ENCODE measurements at regions not wholly inside any gene's neighbourhood (a gene's known extent, or its start where the extent isn't known, plus 50 kb on each side); places are given as distances from the start of the nearest gene placed in this dataset.

DNA sequence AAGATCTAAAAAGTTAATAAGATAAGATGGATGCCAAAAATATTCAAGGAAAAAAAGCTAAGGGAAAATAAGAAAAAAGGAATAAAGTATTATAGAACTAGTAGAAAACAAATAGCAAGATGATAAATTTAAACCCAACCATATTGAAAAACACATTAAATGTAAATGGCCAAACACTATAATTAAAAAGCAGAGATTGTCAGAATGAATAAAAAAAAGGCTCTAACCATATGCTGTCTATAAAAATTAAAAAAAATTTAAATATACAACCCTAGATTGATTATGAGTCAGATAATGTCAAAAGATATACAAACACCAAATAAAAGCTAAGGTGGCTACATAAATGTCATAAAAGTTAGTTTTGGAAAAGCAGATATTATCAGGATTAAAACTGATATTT, 617.5 kb upstream of the SGCG start:
- no peak for FAIRE-seq

DNA sequence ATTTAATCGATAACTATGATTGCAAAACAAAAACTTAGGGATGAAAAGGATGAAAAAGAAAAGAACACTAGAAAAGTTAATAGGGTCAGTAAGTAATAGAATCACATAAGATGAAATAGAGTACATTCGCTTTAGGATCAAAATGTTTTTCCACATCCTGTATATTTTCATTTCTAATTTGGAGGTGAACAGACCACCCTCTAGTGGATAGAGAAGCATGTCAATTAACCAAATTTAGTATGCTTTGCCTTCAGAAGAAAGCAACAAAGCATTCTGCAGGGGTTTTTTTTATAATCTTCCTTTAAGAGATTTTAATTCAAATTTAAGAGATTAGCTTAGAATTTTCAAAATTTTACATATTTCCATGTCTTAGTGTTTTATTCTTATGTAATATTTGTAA, 611.0 kb upstream of the SGCG start:
- FAIRE-seq, result no peak

DNA sequence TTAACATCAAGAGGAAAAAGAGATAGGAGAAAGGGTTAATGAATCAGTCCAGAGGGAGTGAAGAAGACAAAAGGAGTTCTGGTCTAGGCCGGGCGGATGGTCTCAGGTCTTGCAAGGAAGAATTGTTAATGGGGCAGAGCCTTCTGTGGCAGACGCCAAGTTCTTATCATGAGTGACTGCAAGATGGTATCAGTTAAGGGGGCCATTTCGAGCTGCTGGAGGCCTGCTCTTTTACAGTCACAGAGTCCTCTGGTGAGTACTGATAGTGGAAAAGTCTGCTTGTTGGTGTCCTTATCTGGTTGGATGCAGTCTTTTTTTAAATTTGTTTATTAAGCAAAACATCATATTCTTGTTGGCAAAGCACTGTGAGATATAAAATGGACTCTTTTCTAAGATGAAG, 590.9 kb upstream of the SGCG start:
- no peak for FAIRE-seq

DNA sequence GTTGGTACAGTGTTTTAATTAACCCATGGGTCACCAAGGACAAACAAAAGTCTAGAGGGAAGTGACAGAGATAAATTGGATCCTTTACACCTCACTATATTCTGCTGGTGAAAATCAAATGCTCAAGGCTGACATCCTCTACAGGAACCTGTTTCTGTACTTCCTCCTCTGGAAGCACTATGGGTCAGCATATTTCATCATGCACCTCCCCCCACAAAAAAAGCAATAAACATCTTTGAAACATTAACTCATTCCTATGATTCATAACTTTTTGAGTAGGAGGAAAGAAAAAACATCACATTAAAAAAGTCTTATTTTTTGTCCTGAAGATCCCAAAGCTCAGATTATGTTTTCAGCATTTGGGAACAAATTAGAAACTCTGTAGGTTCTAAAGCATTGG, 588.3 kb upstream of the SGCG start:
- no peak for FAIRE-seq

DNA sequence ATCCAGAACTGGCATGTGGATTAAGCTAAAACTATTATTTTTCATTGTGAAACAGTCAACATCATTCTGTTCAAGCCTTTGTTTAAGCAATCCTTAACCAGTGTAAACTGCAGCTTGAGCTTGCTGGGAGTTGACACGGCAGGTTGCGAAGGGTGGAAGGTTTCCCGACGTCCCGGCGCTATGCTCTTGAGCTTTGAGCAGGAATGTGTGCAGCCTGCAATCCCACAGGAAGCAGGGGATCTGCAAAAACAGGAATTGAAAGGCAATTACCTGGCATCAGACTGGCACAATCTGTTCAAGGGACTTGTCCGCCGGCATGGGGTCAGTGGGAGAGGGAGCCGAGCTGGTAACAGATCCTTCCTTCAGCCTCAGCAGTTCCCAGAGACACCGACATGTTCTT, 586.7 kb upstream of the SGCG start:
- FAIRE-seq, result no peak

DNA sequence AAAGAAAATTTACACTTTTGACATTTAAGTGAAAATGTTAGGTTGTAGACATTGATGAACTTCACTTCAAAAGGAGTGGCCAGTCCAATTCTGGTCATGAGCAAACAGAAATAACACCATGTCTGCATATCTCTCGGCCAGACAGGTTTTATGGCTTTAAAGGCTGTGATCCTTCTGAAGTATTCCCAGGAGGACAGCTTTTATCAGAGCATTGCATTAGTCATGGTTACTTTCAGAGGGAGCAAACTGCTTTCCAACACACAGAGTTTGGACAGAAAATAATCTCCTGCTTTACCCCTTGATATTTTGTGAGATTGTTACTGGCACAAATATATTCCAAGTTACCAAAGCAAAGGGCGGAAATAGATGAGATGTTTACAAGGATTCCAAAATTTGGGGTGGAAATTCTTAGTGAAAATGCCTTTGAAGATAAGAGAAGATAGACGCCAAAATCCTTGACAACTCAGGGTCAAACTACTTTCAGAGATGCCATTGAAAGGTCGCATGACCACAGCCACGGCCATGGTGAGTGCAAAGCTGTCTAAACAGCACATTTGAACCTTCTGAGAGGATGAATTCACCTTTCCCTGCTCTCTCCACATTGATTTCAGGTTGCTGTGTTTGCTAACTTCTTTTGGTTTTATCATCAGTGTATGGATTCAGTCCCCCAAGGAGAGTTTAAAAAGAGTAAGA, 584.5 kb upstream of the SGCG start:
- FAIRE-seq, result no peak

DNA sequence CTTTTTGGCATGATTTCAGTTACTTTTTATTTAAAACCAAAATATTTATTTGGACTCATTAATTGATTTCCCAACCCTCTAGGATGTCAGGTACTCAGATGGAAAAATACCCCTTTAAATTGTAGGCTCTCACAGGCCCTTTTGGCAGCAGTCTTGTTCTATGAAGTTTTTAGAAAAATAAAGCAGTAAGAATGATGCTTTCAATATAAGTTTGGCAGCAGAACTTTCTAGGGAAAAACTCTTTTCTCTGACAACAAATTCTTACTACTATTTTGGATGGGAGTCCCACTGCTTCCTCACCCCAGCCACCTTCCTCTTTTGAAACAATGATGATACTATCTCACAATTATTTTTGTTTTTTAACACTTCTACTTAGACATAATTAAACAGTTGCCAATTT, 581.6 kb upstream of the SGCG start:
- no peak for FAIRE-seq

DNA sequence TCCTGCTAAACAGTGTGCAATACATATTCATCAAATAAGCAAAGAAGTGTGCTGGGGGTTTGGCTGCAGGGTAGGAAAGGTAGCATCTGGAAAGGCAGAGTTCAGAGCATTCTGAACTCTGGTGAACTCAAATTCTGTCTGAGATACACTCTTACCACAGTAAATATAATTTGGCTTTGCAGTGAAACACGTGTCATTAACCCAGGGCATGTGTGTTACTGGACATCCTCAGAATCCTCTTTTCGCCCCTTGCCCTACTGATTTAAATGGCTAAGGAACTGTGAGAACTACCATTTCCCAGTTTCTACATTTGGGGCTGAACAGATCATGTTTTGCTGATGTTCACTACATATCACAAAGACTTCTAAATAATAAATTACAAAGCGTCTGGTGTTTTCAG, 562.8 kb upstream of the SGCG start:
- no peak for FAIRE-seq

DNA sequence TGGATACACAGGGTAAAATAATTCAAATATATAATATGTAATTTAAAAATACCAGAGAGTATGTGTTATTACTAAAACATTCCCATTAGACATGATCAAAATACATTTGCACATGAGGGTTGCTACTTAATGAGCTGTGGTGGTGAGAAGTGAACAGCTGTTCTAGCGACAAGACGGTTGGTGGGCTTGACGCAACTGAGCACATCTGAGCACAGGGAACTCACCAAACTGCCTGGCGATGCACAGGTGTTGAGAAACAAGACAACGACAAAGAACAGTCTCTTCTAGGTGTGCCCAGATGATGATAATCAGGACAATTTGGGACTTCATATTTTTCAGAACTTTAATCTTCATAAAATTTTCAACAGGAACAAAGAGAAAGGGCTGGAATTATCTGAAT, 555.1 kb upstream of the SGCG start:
- no peak for FAIRE-seq

DNA sequence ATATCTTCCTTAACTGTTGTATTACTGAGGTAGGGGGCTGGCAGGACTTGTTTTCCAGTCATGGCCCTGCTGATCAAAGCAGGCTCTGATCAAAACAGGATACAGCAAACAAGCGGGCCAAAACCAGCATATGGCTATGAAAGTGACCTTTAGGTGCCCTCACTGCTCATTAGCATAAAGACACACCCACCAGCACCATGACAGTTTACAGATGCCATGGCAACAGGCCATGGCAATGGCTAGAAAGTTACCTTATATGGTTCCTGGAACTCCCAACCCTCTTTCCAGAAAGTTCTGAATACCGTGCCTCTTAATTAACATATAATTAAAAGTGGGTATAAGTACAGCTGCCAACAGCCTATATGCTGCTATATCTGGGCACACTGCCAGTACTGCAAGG, 551.4 kb upstream of the SGCG start:
- no peak for FAIRE-seq

DNA sequence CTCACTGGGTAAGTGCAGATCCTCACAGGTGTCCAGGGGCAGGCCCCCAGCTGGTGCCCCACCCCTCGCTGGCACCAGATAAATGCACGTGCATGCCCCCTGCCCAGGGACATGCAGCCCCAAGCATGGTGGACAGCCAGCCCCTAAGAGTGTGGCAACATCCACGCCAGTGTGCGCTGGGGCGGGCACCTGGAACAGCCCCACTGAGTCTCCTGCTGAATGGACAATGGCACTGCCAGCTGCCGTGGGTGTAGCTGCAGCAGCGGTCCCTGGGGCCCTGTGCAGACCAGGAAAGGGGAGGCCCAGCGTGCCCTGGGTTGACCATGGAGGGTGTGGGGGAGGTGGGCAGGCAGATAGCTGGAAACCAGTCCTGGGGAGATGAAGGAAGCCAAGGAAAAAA, 538.7 kb upstream of the SGCG start:
- no peak for FAIRE-seq

DNA sequence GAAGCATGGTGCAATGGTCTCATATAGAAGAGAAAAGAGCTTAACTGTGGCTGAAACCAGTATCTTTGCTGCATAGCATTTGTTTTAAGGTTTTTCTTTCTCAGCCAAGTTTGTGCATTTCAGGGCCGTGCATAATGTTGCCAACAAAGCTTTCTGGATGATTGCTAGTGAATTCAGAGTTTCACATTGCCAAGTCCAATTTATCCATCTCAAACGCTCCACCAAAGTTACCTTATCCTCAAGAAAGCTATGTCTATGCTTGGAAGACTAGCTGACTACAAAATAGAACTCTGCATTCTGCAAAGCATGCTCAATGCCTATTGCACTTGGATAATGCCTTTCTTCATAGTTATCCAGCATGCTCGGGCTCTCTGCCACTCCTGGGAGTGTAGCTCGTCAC, 535.8 kb upstream of the SGCG start:
- no peak for FAIRE-seq

DNA sequence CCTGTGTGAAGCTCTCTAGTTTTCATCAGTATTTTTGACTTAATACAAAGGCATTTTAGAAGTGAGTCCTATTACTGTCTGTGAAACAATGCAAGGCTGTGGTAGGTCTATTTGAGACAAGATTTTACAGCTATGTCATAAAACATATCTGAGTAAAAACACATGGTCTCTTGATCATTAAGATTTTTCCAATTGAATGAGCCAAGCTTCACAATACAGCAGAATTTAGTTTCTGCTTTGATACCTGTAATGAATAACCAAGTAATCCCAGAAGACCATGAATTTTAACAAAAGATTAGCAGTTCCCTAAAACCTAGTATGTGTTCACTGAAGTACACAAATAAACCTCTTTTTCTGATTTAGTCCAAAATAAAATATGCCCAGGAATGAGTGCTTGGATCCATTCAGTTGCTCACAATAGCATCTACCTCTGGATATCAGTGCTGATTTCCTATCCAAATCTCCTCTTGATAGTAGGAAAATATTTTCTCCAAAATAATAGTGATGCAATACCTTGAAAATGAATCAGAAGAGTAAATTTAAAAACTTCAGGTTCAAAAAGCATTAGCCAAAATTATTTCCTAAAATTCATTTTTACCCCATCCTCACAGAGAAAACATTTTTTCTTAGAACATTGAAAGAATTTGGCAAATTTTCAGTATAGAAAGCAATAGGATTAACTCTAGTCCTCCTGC, 533.5 kb upstream of the SGCG start:
- FAIRE-seq, result no peak

DNA sequence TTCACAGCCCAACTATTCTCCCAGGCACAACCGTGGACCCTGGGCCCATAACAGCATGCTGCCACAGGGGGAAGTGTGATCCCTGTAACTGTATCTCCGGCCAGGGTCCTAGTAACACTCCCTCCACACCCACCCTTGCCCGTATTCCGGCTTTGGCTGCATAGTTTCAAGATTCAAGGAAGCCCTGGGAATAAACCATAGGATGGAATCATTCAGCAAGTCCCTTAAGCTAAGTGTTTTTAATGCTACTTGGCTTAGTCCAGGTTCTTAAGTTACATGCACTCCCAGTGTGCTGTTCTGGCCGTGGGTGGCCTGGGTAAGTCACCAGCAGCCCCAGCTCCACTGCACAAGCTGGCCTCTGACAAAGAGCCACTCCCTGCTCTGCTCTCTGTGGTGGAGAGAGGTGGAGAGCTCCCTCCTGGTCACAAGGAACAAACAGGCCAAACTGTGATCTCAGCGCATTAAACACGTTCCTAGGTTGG, 532.4 kb upstream of the SGCG start:
- no peak for FAIRE-seq

DNA sequence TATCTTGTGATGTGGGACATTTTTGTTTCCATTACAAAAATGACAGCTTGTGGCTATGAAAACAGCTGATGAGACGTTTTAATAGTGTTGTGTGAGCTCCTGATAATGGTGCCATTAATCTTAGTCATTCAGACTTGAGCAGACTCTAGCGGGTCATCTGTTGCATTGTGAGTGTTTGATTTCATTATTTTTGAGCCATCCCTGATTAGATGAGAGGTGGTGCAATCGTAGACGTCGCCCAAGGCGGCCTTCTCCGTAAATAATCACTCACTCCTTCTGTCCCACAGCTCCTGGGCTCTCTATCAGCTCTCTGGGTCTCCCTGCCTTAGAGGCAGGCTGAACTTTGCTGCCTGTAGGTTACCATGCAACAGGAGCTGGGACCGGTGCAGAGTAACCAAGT, 528.0 kb upstream of the SGCG start:
- FAIRE-seq, result no peak

DNA sequence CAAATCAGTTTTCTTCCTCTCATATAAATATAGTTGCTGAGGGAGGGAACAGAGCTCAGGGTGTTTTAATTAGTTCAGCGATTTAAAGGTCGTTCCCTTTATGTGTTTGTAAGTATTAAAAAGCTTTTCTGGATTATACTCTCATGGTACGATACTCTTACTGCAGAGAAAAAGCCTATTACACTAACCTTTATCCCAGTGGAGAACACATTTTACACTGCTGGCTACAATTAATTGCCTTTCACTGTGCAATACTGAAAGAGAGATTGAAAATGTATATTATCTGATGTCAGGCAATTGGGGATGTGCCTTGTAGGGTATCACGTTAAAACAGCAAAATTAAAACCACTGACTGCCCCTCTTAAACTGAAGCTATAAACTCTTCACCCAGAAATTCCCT, 526.9 kb upstream of the SGCG start:
- FAIRE-seq, result no peak

DNA sequence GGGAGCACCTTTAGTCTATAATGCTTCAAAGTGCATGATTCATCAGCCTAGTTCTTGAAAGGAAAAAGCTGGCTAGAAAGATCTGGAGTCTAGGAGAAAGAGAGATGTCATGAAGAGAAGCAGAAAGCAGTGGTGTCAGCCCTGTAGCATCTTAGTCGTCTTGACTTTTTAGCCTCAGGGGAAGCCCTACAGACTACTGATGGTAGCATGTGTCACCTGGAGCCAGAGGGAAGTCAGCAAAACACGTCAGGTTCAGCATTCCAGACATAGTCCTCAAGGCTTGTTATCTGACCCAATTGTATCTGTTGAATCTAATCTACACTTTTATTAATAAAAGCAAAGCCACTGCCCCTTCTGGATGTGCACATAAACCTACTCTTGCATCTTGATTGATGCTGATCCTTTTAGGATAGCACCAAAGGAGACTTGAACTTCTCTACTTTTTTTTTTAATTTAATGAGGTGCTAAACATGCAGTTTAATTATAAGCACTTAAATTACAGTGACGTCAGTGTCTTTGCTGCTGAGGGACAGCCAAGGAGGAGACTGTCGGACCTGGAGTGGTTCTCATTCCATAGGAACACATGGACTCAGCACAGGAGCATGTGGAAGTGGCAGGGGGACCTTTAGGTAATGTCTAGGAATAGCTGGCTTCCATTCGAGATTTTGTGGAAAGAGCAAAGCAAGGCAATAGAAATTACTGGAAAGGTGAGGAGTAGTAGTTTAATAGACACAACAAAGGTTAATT, 525.5 kb upstream of the SGCG start:
- FAIRE-seq, result no peak

DNA sequence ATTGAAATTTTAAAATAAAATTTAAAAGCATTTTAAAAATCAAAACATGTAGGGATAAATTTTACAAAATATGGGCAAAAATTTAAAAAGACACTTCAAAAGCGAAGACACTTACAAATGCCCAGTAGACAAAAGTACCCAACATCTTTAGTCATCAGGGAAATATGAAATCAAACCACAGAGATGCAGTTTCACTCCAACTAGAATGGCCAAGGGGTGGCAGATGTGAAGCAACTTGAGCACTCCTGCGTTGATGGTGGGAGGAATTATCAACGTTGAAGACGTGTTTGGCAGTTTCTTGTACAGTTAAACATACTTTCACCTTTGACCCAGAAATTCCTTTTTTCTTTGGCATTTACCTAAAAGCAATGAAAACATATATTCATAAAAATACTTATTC, 518.0 kb upstream of the SGCG start:
- no peak for FAIRE-seq

DNA sequence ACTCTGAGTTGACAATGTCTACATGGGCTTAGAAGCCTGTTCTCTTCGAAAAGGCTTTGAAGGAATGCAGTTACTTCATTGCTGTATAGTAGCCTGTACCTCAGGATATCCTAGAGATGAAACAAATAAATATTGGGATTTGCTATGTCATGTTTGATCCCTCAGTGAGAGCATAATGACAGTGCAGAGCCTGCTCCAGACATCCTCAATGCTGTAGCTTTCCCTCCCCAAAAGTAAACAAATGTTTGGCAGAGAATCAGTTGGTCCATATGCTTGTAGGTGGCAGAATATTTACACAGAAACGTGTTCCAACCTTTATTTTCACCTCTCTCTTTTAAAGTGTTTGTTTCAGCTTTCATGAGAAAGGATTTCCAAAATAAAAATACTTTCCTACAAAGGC, 515.3 kb upstream of the SGCG start:
- no peak for FAIRE-seq

DNA sequence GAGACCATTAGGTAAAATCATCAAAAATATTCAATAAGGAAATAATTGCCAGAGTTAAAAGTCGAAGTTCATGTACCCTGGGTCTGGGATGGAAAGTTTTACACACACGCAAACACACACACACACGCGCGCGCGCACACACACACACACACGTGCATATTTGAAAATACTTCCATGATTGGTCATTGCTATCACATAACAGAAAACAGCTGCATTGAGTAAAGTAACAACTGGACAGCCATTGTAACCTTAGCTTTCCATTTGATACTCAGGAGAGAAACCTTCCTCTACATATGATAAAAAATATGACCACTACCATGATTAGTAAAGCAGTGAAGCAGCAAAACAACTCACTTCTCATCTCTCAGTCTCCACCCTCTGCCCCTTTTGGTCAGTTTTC, 490.0 kb upstream of the SGCG start:
- no peak for FAIRE-seq

DNA sequence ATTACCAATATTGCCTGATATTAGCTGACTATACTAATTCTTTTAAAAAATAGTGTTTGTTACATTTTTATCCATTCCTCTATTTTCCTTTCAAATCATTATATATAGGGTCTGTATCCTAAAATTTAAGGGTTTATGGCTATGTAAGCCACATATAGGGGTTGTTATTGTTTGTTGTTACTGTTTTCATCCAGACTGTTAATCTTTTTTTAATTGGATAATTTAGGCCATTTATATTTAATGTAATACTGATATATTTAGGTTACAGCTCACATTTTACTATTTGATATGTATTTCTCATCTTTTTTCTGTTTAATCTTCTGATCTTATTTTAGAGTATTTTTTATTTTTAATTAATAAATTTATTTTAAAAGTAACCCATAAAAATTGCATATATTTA, 487.1 kb upstream of the SGCG start:
- no peak for FAIRE-seq

DNA sequence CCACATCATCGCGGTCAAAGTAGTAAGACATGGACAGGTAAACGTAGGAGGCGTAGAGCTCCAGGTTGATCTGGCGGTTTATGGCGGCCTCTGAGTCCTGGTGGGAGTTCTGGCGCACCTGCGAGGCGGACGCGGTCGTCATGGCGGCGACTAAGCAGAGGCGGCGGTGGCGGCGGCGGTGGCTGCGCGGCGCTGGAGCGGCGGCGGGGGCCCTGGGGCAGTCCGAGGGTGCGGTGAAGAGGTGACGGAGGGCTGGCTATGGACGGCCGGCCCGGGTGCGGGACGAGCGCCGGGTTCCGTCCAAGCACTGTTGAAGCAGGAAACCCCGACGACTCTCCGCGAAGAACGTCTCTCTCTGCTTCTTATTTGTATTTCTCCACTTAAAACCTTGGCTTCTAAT, 484.3 kb upstream of the SGCG start:
- no peak for FAIRE-seq

DNA sequence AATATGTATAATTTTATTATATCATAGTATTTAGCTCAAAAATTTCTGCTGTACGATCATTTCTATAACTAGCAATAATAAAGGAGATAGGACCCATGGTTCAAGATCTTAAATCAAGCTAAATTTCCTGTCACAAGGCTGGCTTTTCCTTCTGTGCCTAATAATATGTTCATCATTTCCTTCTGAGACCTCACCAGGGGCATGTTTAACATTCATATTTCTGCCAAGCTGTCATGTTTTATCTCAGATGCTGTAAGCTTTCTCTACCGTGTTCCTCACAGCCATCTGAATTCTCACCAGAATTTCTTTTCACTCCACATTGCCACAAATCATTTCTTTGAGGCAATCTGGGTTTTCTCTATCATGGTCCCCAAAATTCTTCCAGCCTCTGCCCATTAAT, 482.3 kb upstream of the SGCG start:
- FAIRE-seq, result no peak

DNA sequence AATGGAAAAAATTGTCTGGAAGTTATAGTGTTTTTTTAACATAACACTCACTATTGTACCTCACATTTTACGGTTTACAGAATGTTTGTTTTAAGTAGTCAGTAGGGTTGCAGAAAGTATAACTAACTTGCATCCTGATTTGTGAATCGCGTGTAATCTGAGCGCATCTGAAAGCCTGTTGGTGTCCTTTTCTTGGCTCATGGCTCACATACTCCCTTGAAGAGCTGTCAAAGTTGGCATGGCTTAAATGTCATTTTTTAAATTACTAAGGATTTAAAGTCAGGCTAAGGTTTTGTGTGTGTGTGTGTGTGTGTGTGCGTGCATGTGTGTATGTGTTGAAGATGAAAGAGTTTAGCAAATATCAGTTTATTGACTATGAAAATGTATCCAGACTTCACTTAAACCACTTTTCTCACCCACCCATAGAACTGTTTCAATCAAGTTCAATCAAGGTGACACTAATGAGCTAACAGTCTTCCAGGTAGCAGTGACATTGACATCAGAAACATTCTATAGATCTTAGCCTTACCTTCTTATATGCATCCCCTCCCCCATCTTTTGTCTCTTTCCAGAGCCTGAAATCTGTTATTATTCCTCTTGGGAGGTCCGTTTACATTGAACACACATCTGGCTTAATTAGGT, 480.4 kb upstream of the SGCG start:
- FAIRE-seq, result no peak

Measured in TTC549 (cell line).